Activated B cell treated with CpG ODN at 0.5 μM for 24 hours (primary cell): ENCODE measurements at regions not wholly inside any gene's neighbourhood (a gene's known extent, or its start where the extent isn't known, plus 50 kb on each side); places are given as distances from the start of the nearest gene placed in this dataset.

Source experiments
- ATAC-seq: fragments of 200-7000 bp; cut with Tn5 transposase; one replicate; pipeline ENCODE4 v1.10.0; 2021; ENCODE audit warnings: low read depth, mild to moderate bottlenecking, moderate library complexity
- CTCF ChIA-PET: fragments of 350-600 bp; sonication (Branson Sonifier 250); formaldehyde crosslinking; loops from one replicate; lab custom pipeline; 2021; ENCODE audit warnings: antibody characterized with exemption; lab: Charles Lee
- POLR2A ChIA-PET: fragments of 350-600 bp; sonication (Branson Sonifier 250); formaldehyde crosslinking; loops from one replicate; lab custom pipeline; 2021; ENCODE audit warnings: antibody characterized with exemption; lab: Charles Lee
- DNase-seq: peaks from one replicate; pipeline ENCODE4 v3.0.0; 2022
- H3K27ac Mint-ChIP-seq: one replicate; pipeline ENCODE4 v1.8.0; 2020; ENCODE audit warnings: mixed read lengths
- H3K27me3 Mint-ChIP-seq: one replicate; pipeline ENCODE4 v1.8.0; 2021; ENCODE audit warnings: mixed read lengths
- H3K36me3 Mint-ChIP-seq: one replicate; pipeline ENCODE4 v1.8.0; 2021; ENCODE audit warnings: low read depth, mixed read lengths
- H3K4me1 Mint-ChIP-seq: one replicate; pipeline ENCODE4 v1.8.0; 2021; ENCODE audit warnings: mixed read lengths
- H3K4me3 Mint-ChIP-seq: one replicate; pipeline ENCODE4 v1.8.0; 2020; ENCODE audit warnings: mild to moderate bottlenecking, mixed read lengths
- H3K9me3 Mint-ChIP-seq: one replicate; pipeline ENCODE4 v1.8.0; 2020; ENCODE audit warnings: mixed read lengths
- CTCF ChIP-seq: fragments of 200-600 bp; IDR thresholded peaks from one replicate; pipeline ENCODE4 v1.8.0; 2022; ENCODE audit warnings: antibody characterized with exemption, mild to moderate bottlenecking
- intact Hi-C: fragments of 100-400 bp; cut with micrococcal nuclease; formaldehyde crosslinking; loops from one replicate; pipeline ENCODE4 v1.15.1; 2024

- H3K9me3 Mint-ChIP-seq = peaks cover 6% of the 10 kb centered on the region
- peaks cover 7% of the 10 kb centered on the region for H3K27me3 Mint-ChIP-seq
- no peak overlapping the region for H3K27ac Mint-ChIP-seq
- TF ChIP-seq CTCF = no peak
- DNase-seq = no peak
- no peak overlapping the region for H3K4me3 Mint-ChIP-seq
- intact Hi-C loops = no loop called here
- ATAC-seq = no peak
- no peaks in the 10 kb centered on the region for H3K4me1 Mint-ChIP-seq
- no peaks in the 10 kb centered on the region for H3K36me3 Mint-ChIP-seq
- ChIA-PET CTCF (no interaction called here), POLR2A (no interaction called here)
Observed at GRCh38 chr5:172531704-172532026, 77.3 kb upstream of the SH3PXD2B start.

- H3K27me3 Mint-ChIP-seq = peaks cover 9% of the 10 kb centered on the region
- POLR2A ChIA-PET = no interaction called here
- intact Hi-C loops = no loop called here
- no peak for TF ChIP-seq CTCF
- CTCF ChIA-PET = no interaction called here
- ATAC-seq (no peak), DNase-seq (no peak)
- H3K36me3 Mint-ChIP-seq = no peaks in the 10 kb centered on the region
- H3K27ac Mint-ChIP-seq = no peak overlapping the region
- no peak overlapping the region for H3K4me3 Mint-ChIP-seq
- peaks cover 6% of the 10 kb centered on the region for H3K9me3 Mint-ChIP-seq
- H3K4me1 Mint-ChIP-seq = no peaks in the 10 kb centered on the region
Observed at GRCh38 chr5:172530878-172531703, 76.8 kb upstream of the SH3PXD2B start.

- Mint-ChIP-seq H3K27me3 (peaks cover 10% of the 10 kb centered on the region), H3K9me3 (peaks cover 6% of the 10 kb centered on the region), H3K4me1 (no peaks in the 10 kb centered on the region), H3K27ac (no peak overlapping the region), H3K4me3 (no peak overlapping the region), H3K36me3 (no peaks in the 10 kb centered on the region)
- no peak for ATAC-seq
- no peak for DNase-seq
- TF ChIP-seq CTCF = no peak
- ChIA-PET POLR2A (no interaction called here), CTCF (no interaction called here)
- intact Hi-C loops = no loop called here
Observed at GRCh38 chr5:172530406-172530805, 76.1 kb upstream of the SH3PXD2B start.

GRCh38 chr5:172529896-172530295 lies 75.6 kb upstream of the SH3PXD2B start:
- ATAC-seq (no peak), DNase-seq (no peak)
- Mint-ChIP-seq H3K36me3 (no peaks in the 10 kb centered on the region), H3K27me3 (peaks cover 10% of the 10 kb centered on the region), H3K4me1 (no peaks in the 10 kb centered on the region), H3K27ac (no peak overlapping the region), H3K9me3 (peaks cover 6% of the 10 kb centered on the region), H3K4me3 (no peak overlapping the region)
- CTCF ChIA-PET = no interaction called here
- intact Hi-C loops = no loop called here
- TF ChIP-seq CTCF = no peak
- POLR2A ChIA-PET = no interaction called here

- Mint-ChIP-seq H3K4me3 (no peak overlapping the region), H3K4me1 (no peaks in the 10 kb centered on the region), H3K36me3 (no peaks in the 10 kb centered on the region), H3K27ac (no peak overlapping the region), H3K9me3 (peaks cover 6% of the 10 kb centered on the region), H3K27me3 (peaks cover 10% of the 10 kb centered on the region)
- no peak for DNase-seq
- ATAC-seq = no peak
- ChIA-PET CTCF (no interaction called here), POLR2A (no interaction called here)
- intact Hi-C loops = no loop called here
- TF ChIP-seq CTCF = no peak
Observed at GRCh38 chr5:172528440-172528839, 74.1 kb upstream of the SH3PXD2B start.
